OCI-LY1 (cell line): ENCODE measurements at regions not wholly inside any gene's neighbourhood (a gene's known extent, or its start where the extent isn't known, plus 50 kb on each side); places are given as distances from the start of the nearest gene placed in this dataset.

Source experiments
- H2AFZ ChIP-seq: fragments of 200-600 bp; sonication (generic), shearing (Covaris generic); 2 replicates; pipeline ENCODE4 v1.6.0; 2014; ENCODE audit warnings: antibody characterized with exemption, mild to moderate bottlenecking, low read length
- H3F3A ChIP-seq: fragments of 200-600 bp; sonication (generic), shearing (Covaris generic); 2 replicates; pipeline ENCODE4 v1.6.0; 2014; ENCODE audit warnings: mild to moderate bottlenecking, antibody characterized with exemption, low read length, moderate library complexity; ENCODE audit not compliant: insufficient read depth
- H3K27ac ChIP-seq: fragments of 200-600 bp; sonication (generic); 2 replicates; pipeline ENCODE4 v1.5.1; 2014; ENCODE audit warnings: low read length, mixed run types, mild to moderate bottlenecking, low read depth; ENCODE audit not compliant: poor library complexity, severe bottlenecking
- H3K27me3 ChIP-seq: fragments of 200-600 bp; sonication (generic); 2 replicates; pipeline ENCODE4 v1.6.0; 2014; ENCODE audit warnings: antibody characterized with exemption, mild to moderate bottlenecking, low read length, moderate library complexity; ENCODE audit not compliant: insufficient read depth
- H3K36me3 ChIP-seq: fragments of 200-600 bp; sonication (generic); 2 replicates; pipeline ENCODE4 v1.6.1; 2014; ENCODE audit warnings: mild to moderate bottlenecking, antibody characterized with exemption, low read length, moderate library complexity, mixed read lengths; ENCODE audit not compliant: insufficient read depth
- H3K4me1 ChIP-seq: fragments of 200-600 bp; sonication (generic); 2 replicates; pipeline ENCODE4 v1.5.1; 2014; ENCODE audit warnings: mild to moderate bottlenecking, low read length, moderate library complexity; ENCODE audit not compliant: insufficient read depth, severe bottlenecking
- H3K4me2 ChIP-seq: fragments of 200-600 bp; sonication (generic), shearing (Covaris generic); 2 replicates; pipeline ENCODE4 v1.6.1; 2014; ENCODE audit warnings: low read length
- H3K4me3 ChIP-seq: fragments of 200-600 bp; sonication (generic); 2 replicates; pipeline ENCODE4 v1.5.1; 2014; ENCODE audit warnings: low read length, low read depth, mild to moderate bottlenecking, mixed read lengths; ENCODE audit not compliant: poor library complexity, severe bottlenecking
- H3K79me2 ChIP-seq: fragments of 200-600 bp; shearing (Covaris generic); 2 replicates; pipeline ENCODE4 v1.6.1; 2016; ENCODE audit warnings: mixed run types, low read length, mixed read lengths; ENCODE audit not compliant: insufficient read depth
- H3K9ac ChIP-seq: fragments of 200-600 bp; sonication (generic), shearing (Covaris generic); 2 replicates; pipeline ENCODE4 v1.6.1; 2014; ENCODE audit warnings: mild to moderate bottlenecking, low read length, mixed read lengths
- H3K9me2 ChIP-seq: fragments of 200-600 bp; sonication (generic), shearing (Covaris generic); 2 replicates; pipeline ENCODE4 v1.6.1; 2014; ENCODE audit warnings: low read depth, mild to moderate bottlenecking, low read length, mixed read lengths
- H3K9me3 ChIP-seq: fragments of 200-600 bp; shearing (Covaris generic); 2 replicates; pipeline ENCODE4 v1.6.1; 2014; ENCODE audit warnings: low read length, mixed read lengths
- H4K20me1 ChIP-seq: fragments of 200-600 bp; sonication (generic), shearing (Covaris generic); 2 replicates; pipeline ENCODE4 v1.6.0; 2016; ENCODE audit warnings: mild to moderate bottlenecking, low read length; ENCODE audit not compliant: insufficient read depth
- EZH2 ChIP-seq: fragments of 200-600 bp; sonication (generic), shearing (Covaris generic); IDR thresholded peaks from 2 replicates; pipeline ENCODE4 v1.8.0; 2017; ENCODE audit warnings: borderline replicate concordance, mixed run types, mild to moderate bottlenecking, antibody characterized with exemption, low read length, moderate library complexity, mixed read lengths
- TF ChIP-seq, protein P1 (sequence below): fragments of 200-600 bp; sonication (generic), shearing (Covaris generic); IDR thresholded peaks from 2 replicates; pipeline ENCODE4 v1.5.1; 2017; ENCODE audit warnings: mild to moderate bottlenecking, antibody characterized with exemption, low read length, moderate library complexity, mixed read lengths

DNA sequence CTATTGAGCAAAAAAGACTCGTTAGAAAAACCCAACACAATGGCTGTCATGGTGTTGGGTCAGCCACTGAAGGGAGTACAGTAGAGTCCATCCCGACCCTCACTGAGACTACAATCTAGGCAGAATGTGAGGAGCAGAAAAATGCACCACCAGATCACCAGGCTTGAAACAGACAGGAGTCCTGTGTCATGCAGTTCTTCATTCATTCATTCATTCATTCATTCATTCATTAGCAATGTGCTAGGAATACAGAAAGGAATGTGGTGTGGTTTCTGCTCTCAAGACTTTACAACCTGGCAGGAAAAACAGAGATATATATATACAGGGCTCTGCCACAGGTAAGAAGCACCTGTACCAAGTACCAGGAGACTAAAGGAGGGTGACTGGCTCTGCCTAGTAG is 392.3 kb downstream of the OMA1 start:
- Histone ChIP-seq H3K36me3 (no peaks in the 10 kb centered on the region), H3K4me2 (no peak overlapping the region), H3K9me2 (no peaks in the 10 kb centered on the region), H4K20me1 (no peaks in the 10 kb centered on the region), H3K27ac (no peak overlapping the region), H3K79me2 (no peaks in the 10 kb centered on the region), H3K4me1 (no peaks in the 10 kb centered on the region), H3F3A (no peaks in the 10 kb centered on the region), H3K9me3 (no peaks in the 10 kb centered on the region), H3K9ac (no peak overlapping the region), H3K4me3 (no peak overlapping the region), H3K27me3 (no peaks in the 10 kb centered on the region), H2AFZ (no peak overlapping the region)
- TF ChIP-seq, protein P1, sequence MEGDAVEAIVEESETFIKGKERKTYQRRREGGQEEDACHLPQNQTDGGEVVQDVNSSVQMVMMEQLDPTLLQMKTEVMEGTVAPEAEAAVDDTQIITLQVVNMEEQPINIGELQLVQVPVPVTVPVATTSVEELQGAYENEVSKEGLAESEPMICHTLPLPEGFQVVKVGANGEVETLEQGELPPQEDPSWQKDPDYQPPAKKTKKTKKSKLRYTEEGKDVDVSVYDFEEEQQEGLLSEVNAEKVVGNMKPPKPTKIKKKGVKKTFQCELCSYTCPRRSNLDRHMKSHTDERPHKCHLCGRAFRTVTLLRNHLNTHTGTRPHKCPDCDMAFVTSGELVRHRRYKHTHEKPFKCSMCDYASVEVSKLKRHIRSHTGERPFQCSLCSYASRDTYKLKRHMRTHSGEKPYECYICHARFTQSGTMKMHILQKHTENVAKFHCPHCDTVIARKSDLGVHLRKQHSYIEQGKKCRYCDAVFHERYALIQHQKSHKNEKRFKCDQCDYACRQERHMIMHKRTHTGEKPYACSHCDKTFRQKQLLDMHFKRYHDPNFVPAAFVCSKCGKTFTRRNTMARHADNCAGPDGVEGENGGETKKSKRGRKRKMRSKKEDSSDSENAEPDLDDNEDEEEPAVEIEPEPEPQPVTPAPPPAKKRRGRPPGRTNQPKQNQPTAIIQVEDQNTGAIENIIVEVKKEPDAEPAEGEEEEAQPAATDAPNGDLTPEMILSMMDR: no peak

- no peaks in the 10 kb centered on the region for H4K20me1 ChIP-seq
- no peak overlapping the region for H3K27ac ChIP-seq
- no peak overlapping the region for H3K4me2 ChIP-seq
- no peaks in the 10 kb centered on the region for H3K36me3 ChIP-seq
- no peak overlapping the region for H3K4me3 ChIP-seq
- no peaks in the 10 kb centered on the region for H3K27me3 ChIP-seq
- no peaks in the 10 kb centered on the region for H3K4me1 ChIP-seq
- no peaks in the 10 kb centered on the region for H3F3A ChIP-seq
- H3K9ac ChIP-seq: no peak overlapping the region
- H3K9me2 ChIP-seq: no peaks in the 10 kb centered on the region
- no peaks in the 10 kb centered on the region for H3K79me2 ChIP-seq
- H3K9me3 ChIP-seq: no peaks in the 10 kb centered on the region
- no peak for TF ChIP-seq EZH2
- TF ChIP-seq, protein P1: no peak
- H2AFZ ChIP-seq: no peak overlapping the region
These were observed 393.8 kb downstream of the OMA1 start for GRCh38 chr1:58152697-58153096.

DNA sequence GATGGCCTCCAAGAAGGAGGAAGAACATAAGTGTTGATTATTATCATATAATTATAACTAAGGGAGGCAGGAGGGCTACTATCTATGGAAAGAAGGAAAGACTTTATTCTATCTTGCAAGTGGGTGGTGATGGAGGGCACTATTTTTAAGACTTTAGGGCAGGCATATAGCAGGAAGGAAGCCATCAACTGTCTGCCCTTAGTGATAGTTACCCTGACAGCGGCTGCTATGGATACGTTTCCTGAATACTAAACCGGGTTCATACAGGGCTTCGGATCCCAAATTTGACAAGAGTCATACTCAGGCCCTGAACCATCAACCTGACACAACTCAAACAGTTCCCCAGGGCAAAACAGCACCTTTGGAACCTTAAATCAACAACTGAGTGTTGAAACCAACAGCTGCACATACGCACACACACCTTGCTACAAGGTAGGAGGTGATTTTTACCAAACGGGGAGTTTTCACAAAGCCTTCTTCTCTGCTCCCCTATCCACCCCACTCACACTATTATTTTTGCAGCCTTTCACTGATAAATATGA is 397.2 kb downstream of the OMA1 start:
- no peak for TF ChIP-seq EZH2
- TF ChIP-seq, protein P1: no peak
- Histone ChIP-seq H3K4me1 (no peaks in the 10 kb centered on the region), H3K9ac (no peak overlapping the region)

More for the DNA sequence above, 397.2 kb downstream of the OMA1 start:
- H3K36me3 ChIP-seq: no peaks in the 10 kb centered on the region
- no peak overlapping the region for H3K4me3 ChIP-seq
- no peak overlapping the region for H3K4me2 ChIP-seq
- no peaks in the 10 kb centered on the region for H3K79me2 ChIP-seq
- no peaks in the 10 kb centered on the region for H3K9me3 ChIP-seq
- no peak overlapping the region for H3K27ac ChIP-seq
- no peaks in the 10 kb centered on the region for H4K20me1 ChIP-seq
- H3K27me3 ChIP-seq: no peaks in the 10 kb centered on the region
- no peaks in the 10 kb centered on the region for H3K9me2 ChIP-seq
- H3F3A ChIP-seq: no peaks in the 10 kb centered on the region
- no peak overlapping the region for H2AFZ ChIP-seq
